ENCODE measurements at regions not wholly inside any gene's neighbourhood (a gene's known extent, or its start where the extent isn't known, plus 50 kb on each side); places are given as distances from the start of the nearest gene placed in this dataset.
"Not testable (repeated sequence)": the region's sequence is repeated elsewhere in the genome, so short reads cannot be mapped to it uniquely, and the experiment has no call there.

DNA sequence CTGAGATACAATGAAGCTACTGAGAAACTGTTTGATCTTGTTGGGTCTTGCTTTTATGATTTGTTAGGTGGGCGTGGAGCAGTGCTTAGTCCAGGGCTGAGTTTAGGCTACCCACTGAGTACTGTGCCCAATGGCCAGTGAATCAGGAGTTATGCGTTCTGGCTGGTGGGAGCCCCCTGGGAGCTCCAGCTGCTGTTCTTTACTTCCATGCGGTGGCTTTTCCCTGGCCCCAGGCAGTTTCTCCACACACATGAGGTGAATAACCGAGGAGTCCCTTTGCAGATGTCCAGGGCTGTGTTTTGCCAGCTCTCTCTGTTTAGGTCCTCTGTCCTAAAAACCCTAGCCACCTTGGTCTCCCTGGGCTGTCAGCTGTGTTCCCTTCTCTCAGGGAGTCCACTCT lies 106.5 kb downstream of the KLF13 start:
- no peak for DNase-seq (ENCODE audit: low read depth)

- no peak for DNase-seq (ENCODE audit: low read depth)
Observed at GRCh38 chr15:31433574-31433973, 106.9 kb downstream of the KLF13 start.

GRCh38 chr15:31434275-31434587 lies 107.6 kb downstream of the KLF13 start:
- DNase-seq (ENCODE audit: low read depth), result no peak

GRCh38 chr15:31434588-31435260 lies 108.1 kb downstream of the KLF13 start:
- peak; percentile 87 for DNase-seq (ENCODE audit: low read depth)

DNA sequence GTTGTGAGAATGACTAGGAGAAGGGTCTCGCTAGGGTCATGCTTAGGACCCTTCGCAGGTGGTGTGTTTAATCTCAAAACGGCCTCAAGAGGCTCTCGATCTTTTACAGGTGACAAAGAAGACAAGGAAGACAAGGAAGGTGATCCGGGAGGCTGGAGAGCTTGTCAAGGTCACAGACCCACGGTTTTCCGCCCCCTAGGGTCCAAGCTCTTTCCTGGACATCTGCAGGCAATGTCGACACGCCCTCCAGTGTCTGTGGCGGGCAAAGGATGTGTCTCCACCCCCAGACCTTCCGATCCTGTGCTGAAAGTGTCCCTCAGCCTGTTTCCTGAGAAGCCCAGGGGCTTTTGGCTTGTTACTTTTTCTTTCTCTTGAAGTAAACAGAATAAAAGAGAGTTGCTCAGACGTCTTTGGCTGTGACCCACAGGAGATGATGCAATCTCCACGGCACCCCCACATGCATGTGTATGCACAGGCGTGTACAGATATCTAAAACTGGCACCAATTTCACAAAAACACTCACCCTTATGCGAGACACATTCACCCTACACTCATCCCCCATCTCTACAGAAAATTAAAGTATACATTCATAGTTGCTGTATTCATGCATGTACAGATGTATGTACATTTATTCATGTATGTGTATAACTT lies 108.8 kb downstream of the KLF13 start:
- DNase-seq (ENCODE audit: low read depth), result peak; percentile 81

- no peak for DNase-seq (ENCODE audit: low read depth)
Observed at GRCh38 chr15:31435912-31436628, 109.4 kb downstream of the KLF13 start.

GRCh38 chr15:31437686-31438085 lies 111.1 kb downstream of the KLF13 start:
- DNase-seq (ENCODE audit: low read depth), result no peak

- no peak for DNase-seq (ENCODE audit: low read depth)
Observed at GRCh38 chr15:31438601-31439265, 112.1 kb downstream of the KLF13 start.

DNA sequence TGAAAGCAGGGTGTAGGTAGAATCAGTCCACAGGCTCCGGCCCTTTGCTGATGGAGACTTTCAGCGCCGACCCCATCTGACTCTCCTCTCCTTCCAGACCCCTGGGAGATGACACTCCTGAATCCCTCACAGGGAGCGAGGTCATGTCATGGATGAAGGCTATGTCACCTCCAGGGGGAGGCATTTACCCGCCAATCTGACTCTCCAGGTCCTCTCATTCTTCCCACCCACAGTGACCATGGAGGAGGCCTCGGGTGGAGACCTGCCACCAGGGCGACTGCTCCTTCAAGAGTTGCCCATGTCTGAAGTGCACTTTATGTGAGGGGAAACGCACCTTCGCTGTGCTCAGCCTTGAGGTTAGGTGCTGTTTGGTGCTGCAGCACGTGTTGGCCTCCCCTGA lies 112.7 kb downstream of the KLF13 start:
- DNase-seq (ENCODE audit: low read depth), result peak; percentile 47

GRCh38 chr15:31440216-31440615 lies 113.6 kb downstream of the KLF13 start:
- not testable (repeated sequence) for DNase-seq (ENCODE audit: low read depth)

DNA sequence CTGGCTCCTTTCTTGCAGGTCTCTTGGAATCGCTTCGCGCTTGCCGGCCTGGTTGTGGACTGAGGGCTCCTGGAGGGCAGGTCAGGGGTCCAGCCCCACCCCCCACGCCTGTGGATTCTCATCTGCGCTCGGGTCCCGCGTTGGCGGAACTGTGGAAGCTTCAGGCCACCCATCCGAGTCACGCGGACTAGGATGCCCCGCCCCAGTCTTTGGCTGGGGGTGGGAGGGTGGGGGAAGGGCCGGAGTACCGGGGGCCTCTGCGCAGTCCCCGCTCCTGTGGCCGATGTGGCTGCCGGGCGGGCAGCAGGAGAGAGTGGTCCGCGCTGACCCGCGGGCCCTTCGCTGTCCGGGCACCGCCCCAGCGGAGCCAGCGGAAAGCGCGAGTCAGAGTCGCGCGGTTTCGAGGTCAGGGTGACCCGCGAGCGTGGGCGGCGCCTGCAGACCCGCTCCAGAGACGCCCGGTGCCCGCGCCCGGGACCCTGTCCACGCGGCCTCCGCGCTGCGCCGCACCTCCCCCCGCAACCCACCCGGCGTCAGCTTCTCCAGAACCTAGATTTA lies 114.2 kb downstream of the KLF13 start:
- DNase-seq (ENCODE audit: low read depth), result no peak

DNA sequence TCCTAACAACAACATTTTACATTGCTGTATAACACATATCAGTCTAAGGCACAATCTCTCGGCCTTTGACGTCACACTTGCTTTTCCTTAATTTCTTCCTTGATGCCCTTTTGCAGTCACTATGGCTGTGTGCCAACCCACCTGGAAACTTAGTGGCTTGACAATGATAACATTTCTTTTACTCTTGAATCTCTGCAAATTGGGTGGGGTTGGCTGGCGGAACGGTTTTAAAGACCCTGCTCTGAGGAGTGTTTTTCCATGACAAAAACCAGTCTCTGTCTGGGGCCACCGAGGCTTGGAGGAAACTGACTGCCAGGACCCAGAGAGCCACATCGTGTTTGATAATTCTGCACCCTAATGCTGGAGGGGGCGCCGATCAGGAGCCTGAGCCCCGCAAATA lies 115.6 kb downstream of the KLF13 start:
- DNase-seq (ENCODE audit: low read depth), result no peak

DNA sequence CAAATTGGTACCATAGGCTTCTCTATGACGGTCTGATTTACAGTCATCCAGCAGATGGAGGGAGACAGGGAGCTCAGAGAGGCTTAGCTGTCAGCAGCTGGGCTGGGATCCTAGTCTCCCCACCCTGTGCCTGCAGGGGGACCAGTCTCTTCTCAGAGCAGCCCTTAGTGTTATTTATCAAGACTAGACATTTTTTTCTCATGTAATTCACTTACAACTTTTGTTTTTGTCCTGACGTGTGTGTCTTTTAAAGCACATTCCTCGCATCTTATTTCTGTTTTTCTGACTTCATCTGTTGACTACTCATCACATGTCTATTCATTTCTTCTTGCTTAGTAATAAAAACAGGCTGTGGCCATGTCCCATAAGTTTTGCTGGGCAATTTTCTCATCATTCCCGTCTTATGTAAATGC lies 116.1 kb downstream of the KLF13 start:
- peak; percentile 67 for DNase-seq (ENCODE audit: low read depth)

- DNase-seq (ENCODE audit: low read depth), result no peak
Observed at GRCh38 chr15:31444844-31445243, 118.2 kb downstream of the KLF13 start.

DNA sequence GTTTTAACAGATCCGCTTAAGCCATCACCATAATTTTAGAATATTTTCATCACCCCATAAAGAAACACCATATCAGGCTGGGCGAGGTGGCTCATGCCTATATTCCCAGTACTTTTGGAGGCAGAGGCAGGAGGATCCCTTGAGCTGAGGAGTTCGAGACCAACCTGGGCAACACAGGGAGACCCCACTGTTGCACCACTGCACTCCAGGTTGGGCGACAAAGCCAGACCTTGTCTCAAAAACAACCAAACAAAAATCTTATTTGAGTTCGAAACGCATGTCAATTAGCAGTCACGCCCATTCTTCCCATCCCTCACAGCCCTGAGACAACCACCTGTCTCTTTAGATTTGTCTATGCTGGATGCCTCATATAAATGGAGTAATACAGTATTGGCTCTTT lies 119.9 kb downstream of the KLF13 start:
- no peak for DNase-seq (ENCODE audit: low read depth)

- no peak for DNase-seq (ENCODE audit: low read depth)
Observed at GRCh38 chr15:31447931-31448634, 121.4 kb downstream of the KLF13 start.

- DNase-seq (ENCODE audit: low read depth), result no peak
Observed at GRCh38 chr15:31448635-31448979, 122.0 kb downstream of the KLF13 start.

DNA sequence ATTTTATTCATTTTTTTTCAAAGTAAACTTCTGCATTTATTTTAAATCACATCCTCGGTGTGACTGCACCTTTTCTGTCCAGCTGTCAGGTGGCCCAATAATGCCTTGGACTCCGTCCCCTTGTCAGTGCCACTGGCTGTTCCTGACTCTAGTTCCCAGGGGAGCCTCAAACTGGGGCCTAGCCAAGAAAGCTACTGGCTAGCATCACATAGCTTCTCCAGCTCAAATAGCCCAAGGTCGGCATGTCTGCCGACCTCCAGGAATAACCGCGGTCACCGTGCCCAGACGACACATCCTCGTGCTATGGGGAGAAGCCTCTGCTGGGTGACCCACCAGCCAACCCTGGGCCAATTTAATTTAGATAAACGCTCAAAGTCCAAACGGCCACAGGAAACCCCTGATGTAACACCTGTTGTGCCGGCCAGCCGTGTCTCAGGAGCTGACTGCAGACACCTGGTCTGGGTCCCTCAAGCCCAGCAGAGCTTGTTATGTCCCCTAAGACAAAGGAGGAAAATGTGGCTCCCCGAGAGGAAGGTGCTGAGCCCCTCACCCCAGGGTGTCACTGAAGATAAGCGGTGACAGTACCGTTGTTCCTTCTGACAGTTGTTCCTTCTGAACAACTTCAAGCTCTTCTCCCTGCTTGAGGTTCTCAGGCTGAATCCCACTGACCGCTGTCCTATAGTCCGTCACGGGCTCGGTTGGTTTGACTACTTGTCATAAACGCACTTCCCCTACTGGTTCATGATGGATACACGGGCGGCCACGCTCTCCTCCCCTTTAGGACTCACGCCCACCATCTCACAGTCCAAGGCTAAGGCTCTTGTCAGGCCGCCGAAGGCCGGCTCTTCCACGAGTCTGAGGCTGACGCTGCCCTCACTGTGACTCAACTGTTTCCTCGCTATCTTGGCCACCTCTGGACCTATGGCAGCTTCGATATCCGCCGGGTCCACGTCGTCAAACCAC lies 126.2 kb downstream of the KLF13 start:
- no peak for DNase-seq (ENCODE audit: low read depth)

DNA sequence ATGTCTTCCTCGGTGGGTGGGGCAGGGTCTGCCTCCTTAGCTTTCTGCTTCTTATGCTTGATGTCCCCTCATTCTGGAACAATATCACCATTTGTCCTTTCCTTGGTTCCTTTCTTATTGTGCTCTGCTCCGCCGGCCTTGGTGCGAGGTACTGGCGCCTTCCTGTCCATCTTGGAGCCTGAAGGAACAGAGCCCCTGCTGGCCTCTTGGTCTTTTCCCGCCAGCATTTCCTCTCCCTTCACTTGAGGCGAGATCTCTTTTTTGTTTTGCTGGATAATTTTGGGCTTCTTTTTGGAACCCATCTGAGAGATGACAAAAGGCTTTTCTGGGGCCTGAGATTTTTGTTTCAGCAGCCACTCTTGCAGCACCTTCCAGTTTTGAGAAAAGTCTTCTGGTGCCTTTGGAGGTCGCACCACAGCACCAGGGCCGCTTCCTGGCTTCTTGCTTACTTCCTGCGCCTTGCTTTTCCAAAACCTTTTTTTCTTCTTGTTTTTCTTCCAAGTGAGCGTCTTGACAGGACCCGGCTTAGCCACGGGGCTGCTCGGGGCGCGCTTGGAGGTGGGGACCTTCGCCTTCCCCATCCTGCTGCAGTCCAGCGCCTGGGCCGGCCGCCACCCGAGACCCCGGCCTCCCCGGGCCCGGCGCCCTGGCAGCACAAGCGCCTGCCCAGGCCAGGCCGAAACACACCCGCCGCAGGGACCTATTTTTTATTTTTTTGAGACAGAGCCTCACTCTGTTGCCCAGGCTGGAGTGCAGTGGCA lies 127.1 kb downstream of the KLF13 start:
- no peak for DNase-seq (ENCODE audit: low read depth)

DNA sequence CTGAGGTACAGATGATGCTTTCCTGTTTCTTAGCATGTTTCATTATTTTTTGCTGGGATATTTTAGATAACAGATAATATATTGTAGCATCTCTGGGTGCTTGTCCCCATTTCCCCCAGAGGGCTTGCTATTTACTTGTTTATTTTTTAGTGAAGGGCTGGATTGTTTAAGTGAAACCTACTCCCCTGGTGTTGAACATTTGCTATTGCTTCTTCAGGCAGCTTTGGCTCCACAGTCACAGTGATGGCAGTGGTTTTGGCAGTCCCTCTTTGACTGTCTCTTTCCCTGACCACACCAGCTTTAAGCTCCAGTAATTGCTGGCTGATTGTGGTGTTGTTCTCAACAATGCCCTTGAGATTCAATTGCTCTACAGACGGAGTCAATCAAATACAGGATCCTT lies 128.9 kb downstream of the KLF13 start:
- DNase-seq (ENCODE audit: low read depth), result no peak
